IMR-90 (cell line): ENCODE measurements at regions not wholly inside any gene's neighbourhood (a gene's known extent, or its start where the extent isn't known, plus 50 kb on each side); places are given as distances from the start of the nearest gene placed in this dataset.

ENCODE experiments used
- ATAC-seq: fragments of 200-7000 bp; cut with Tn5 transposase; 2 replicates; pipeline ENCODE4 v1.9.1; 2020; ENCODE audit warnings: low read depth, mild to moderate bottlenecking, moderate library complexity
- BruUV-seq: library from RNA; stranded (reverse); fragments of 400-500 nt; replicated peaks from 2 replicates; lab custom pipeline; 2021; lab: Mats Ljungman, UMichigan
- CTCF ChIA-PET: fragments of 300-600 bp; formaldehyde crosslinking; extraction: SDS; loops from one replicate; lab custom pipeline; 2021; ENCODE audit warnings: antibody characterized with exemption; lab: Yijun Ruan, JAX
- POLR2A ChIA-PET: fragments of 300-600 bp; sonication (Branson Sonifier 250); formaldehyde crosslinking; loops from one replicate; lab custom pipeline; 2022; ENCODE audit warnings: antibody characterized with exemption; ENCODE audit not compliant: unreplicated experiment; lab: Charles Lee
- DNase-seq: peaks from one replicate; pipeline ENCODE4 v3.0.0; 2013
- H2AFZ ChIP-seq: replicated peaks from 2 replicates; pipeline ENCODE3; 2013; ENCODE audit warnings: low read length, mild to moderate bottlenecking; ENCODE audit not compliant: poor library complexity
- H2AK5ac ChIP-seq: 2 replicates; pipeline ENCODE4 v1.6.1; 2013; ENCODE audit warnings: low read depth, low read length, inconsistent platforms
- H2AK9ac ChIP-seq: replicated peaks from 2 replicates; pipeline ENCODE3; 2013; ENCODE audit warnings: mild to moderate bottlenecking, low read depth, low read length, moderate library complexity; ENCODE audit not compliant: poor library complexity
- H2BK120ac ChIP-seq: 2 replicates; pipeline ENCODE4 v1.6.1; 2013; ENCODE audit warnings: low read depth, low read length, inconsistent platforms
- H2BK15ac ChIP-seq: 3 replicates; pipeline ENCODE4 v1.6.1; 2013; ENCODE audit warnings: low read depth, low read length, inconsistent platforms
- H2BK20ac ChIP-seq: 2 replicates; pipeline ENCODE4 v1.6.1; 2013; ENCODE audit warnings: low read depth, mild to moderate bottlenecking, inconsistent platforms, low read length, moderate library complexity
- H2BK5ac ChIP-seq: 2 replicates; pipeline ENCODE4 v1.6.1; 2013; ENCODE audit warnings: mild to moderate bottlenecking, low read depth, low read length, inconsistent platforms; ENCODE audit not compliant: poor library complexity, severe bottlenecking
- H3K14ac ChIP-seq: replicated peaks from 2 replicates; pipeline ENCODE4 v1.6.1; 2013; ENCODE audit warnings: low read depth, low read length, inconsistent platforms
- H3K18ac ChIP-seq: 2 replicates; pipeline ENCODE4 v1.6.1; 2013; ENCODE audit warnings: low read depth, low read length, control low read depth
- H3K23ac ChIP-seq: 2 replicates; pipeline ENCODE4 v1.6.1; 2013; ENCODE audit warnings: low read depth, low read length, inconsistent platforms
- H3K27ac ChIP-seq: 2 replicates; pipeline ENCODE4 v1.5.1; 2013; ENCODE audit warnings: mild to moderate bottlenecking, control low read depth, low read length; ENCODE audit not compliant: insufficient read depth
- H3K27me3 ChIP-seq: 2 replicates; pipeline ENCODE4 v1.6.1; 2013; ENCODE audit warnings: low read length; ENCODE audit not compliant: control insufficient read depth, insufficient read depth
- H3K36me3 ChIP-seq: 2 replicates; pipeline ENCODE4 v1.6.1; 2013; ENCODE audit warnings: low read length, mixed read lengths; ENCODE audit not compliant: control insufficient read depth, insufficient read depth
- H3K4ac ChIP-seq: 2 replicates; pipeline ENCODE4 v1.6.1; 2013; ENCODE audit warnings: low read depth, low read length, inconsistent platforms
- H3K4me1 ChIP-seq: 2 replicates; pipeline ENCODE4 v1.6.1; 2013; ENCODE audit warnings: low read length, mixed read lengths; ENCODE audit not compliant: control insufficient read depth, insufficient read depth
- H3K4me2 ChIP-seq: 2 replicates; pipeline ENCODE4 v1.6.1; 2013; ENCODE audit warnings: low read depth, mild to moderate bottlenecking, control low read depth, low read length, moderate library complexity
- H3K4me3 ChIP-seq: 2 replicates; pipeline ENCODE4 v1.5.1; 2013; ENCODE audit warnings: low read depth, mild to moderate bottlenecking, control low read depth, low read length, moderate library complexity; ENCODE audit not compliant: insufficient read depth
- H3K56ac ChIP-seq: 2 replicates; pipeline ENCODE4 v1.6.1; 2013; ENCODE audit warnings: low read length, inconsistent platforms; ENCODE audit not compliant: insufficient read depth; ENCODE audit errors: extremely low read depth
- H3K79me1 ChIP-seq, 2 experiments: 2 replicates each; pipeline ENCODE4 v1.6.1; 2013; ENCODE audit warnings: low read length in 2 of 2, inconsistent platforms in 1 of 2, low read depth in 1 of 2
- H3K9ac ChIP-seq: 2 replicates; pipeline ENCODE4 v1.6.1; 2013; ENCODE audit warnings: low read depth, low read length, control low read depth
- H3K9me1 ChIP-seq: 2 replicates; pipeline ENCODE4 v1.6.1; 2013; ENCODE audit warnings: low read length, inconsistent platforms; ENCODE audit not compliant: insufficient read depth
- H3K9me3 ChIP-seq: 2 replicates; pipeline ENCODE4 v1.6.1; 2013; ENCODE audit warnings: low read length; ENCODE audit not compliant: control insufficient read depth, insufficient read depth
- H4K20me1 ChIP-seq: 2 replicates; pipeline ENCODE4 v1.6.1; 2013; ENCODE audit warnings: low read length, inconsistent platforms; ENCODE audit not compliant: insufficient read depth
- H4K5ac ChIP-seq: 2 replicates; pipeline ENCODE4 v1.6.1; 2013; ENCODE audit warnings: mild to moderate bottlenecking, low read depth, low read length, control low read depth
- H4K8ac ChIP-seq, 2 experiments: 2 replicates each; pipeline ENCODE4 v1.6.1; 2013; ENCODE audit warnings: low read depth in 2 of 2, low read length in 2 of 2, control low read depth in 1 of 2, inconsistent platforms in 1 of 2
- H4K91ac ChIP-seq: 2 replicates; pipeline ENCODE4 v1.6.1; 2013; ENCODE audit warnings: low read depth, low read length, inconsistent platforms; ENCODE audit not compliant: insufficient read depth
- BHLHE40 ChIP-seq: fragments of 150-350 bp; IDR thresholded peaks from 2 replicates; pipeline ENCODE4 v1.6.1; 2016; ENCODE audit warnings: mild to moderate bottlenecking, low read depth, low read length
- CEBPB ChIP-seq: IDR thresholded peaks from 2 replicates; pipeline ENCODE4 v1.6.1; 2012; ENCODE audit warnings: low read depth, low read length, improper control_type of control experiment
- CHD1 ChIP-seq: IDR thresholded peaks from 2 replicates; pipeline ENCODE4 v1.6.1; 2012; ENCODE audit warnings: low read depth, low read length, improper control_type of control experiment
- FOS ChIP-seq: fragments of 150-350 bp; IDR thresholded peaks from 2 replicates; pipeline ENCODE4 v1.6.1; 2016; ENCODE audit warnings: low read depth, low read length
- MAFK ChIP-seq: IDR thresholded peaks from 2 replicates; pipeline ENCODE4 v1.6.1; 2012; ENCODE audit warnings: low read depth, low read length, improper control_type of control experiment
- MAZ ChIP-seq: IDR thresholded peaks from 2 replicates; pipeline ENCODE4 v1.6.1; 2012; ENCODE audit warnings: low read depth, mild to moderate bottlenecking, low read length, improper control_type of control experiment, moderate library complexity, borderline replicate concordance
- MXI1 ChIP-seq: IDR thresholded peaks from 2 replicates; pipeline ENCODE4 v1.6.1; 2012; ENCODE audit warnings: low read depth, mild to moderate bottlenecking, low read length, moderate library complexity, borderline replicate concordance
- NFE2L2 ChIP-seq: fragments of 150-350 bp; IDR thresholded peaks from 2 replicates; pipeline ENCODE4 v1.6.1; 2016; ENCODE audit warnings: low read depth, mild to moderate bottlenecking, low read length
- POLR2A ChIP-seq: IDR thresholded peaks from 2 replicates; pipeline ENCODE4 v1.6.1; 2012; ENCODE audit warnings: mild to moderate bottlenecking, low read depth, low read length
- RAD21 ChIP-seq: IDR thresholded peaks from 2 replicates; pipeline ENCODE4 v1.6.1; 2012; ENCODE audit warnings: low read length, improper control_type of control experiment
- RCOR1 ChIP-seq: IDR thresholded peaks from 2 replicates; pipeline ENCODE4 v1.6.1; 2012; ENCODE audit warnings: mild to moderate bottlenecking, low read length, improper control_type of control experiment; ENCODE audit not compliant: insufficient replicate concordance
- RFX5 ChIP-seq: IDR thresholded peaks from 2 replicates; pipeline ENCODE4 v1.8.0; 2012; ENCODE audit warnings: low read depth, mild to moderate bottlenecking, low read length, moderate library complexity
- SMC3 ChIP-seq: fragments of 150-350 bp; IDR thresholded peaks from 2 replicates; pipeline ENCODE4 v1.6.1; 2016; ENCODE audit warnings: low read depth, mild to moderate bottlenecking, antibody characterized with exemption, low read length, moderate library complexity
- WGBS, 2 experiments: methylation state at CpG; one replicate each; pipeline versions ENCODE4 v1.1.5 to v1.1.7; 2013; ENCODE audit warnings: missing lambda C conversion rate in 2 of 2; ENCODE audit not compliant: insufficient read length in 1 of 2; ENCODE audit errors: extremely low coverage in 2 of 2; 5-methylcytosine and 5-hydroxymethylcytosine counted together
- dilution Hi-C: fragments of 300-500 bp; cut with HindIII; formaldehyde crosslinking; loops from one replicate; pipeline ENCODE4 v1.14.3; 2018; ENCODE audit warnings: low sequenced_read_pairs; ENCODE audit not compliant: unreplicated experiment
- in situ Hi-C: fragments of 300-500 bp; cut with MboI; formaldehyde crosslinking; loops from 3 replicates; pipeline ENCODE4 v1.14.3; 2019; ENCODE audit warnings: low sequenced_read_pairs, inconsistent platforms, mixed read lengths
- intact Hi-C: fragments of 100-400 bp; cut with micrococcal nuclease; formaldehyde crosslinking; loops from 2 replicates; pipeline ENCODE4 v1.10.0; 2022
- TF ChIP-seq, protein P1 (sequence below): conservative IDR thresholded peaks from 2 replicates; pipeline ENCODE4 v1.5.1; 2012; ENCODE audit warnings: mild to moderate bottlenecking, low read depth, low read length, improper control_type of control experiment
- TF ChIP-seq, protein P2 (sequence below): fragments of 150-350 bp; IDR thresholded peaks from 2 replicates; pipeline ENCODE4 v1.6.1; 2017; ENCODE audit warnings: mild to moderate bottlenecking, antibody characterized with exemption, low read length, low read depth
- TF ChIP-seq, protein P3 (sequence below): fragments of 150-350 bp; IDR thresholded peaks from 2 replicates; pipeline ENCODE4 v1.6.1; 2016; ENCODE audit warnings: low read depth, mild to moderate bottlenecking, low read length, moderate library complexity, borderline replicate concordance

DNA sequence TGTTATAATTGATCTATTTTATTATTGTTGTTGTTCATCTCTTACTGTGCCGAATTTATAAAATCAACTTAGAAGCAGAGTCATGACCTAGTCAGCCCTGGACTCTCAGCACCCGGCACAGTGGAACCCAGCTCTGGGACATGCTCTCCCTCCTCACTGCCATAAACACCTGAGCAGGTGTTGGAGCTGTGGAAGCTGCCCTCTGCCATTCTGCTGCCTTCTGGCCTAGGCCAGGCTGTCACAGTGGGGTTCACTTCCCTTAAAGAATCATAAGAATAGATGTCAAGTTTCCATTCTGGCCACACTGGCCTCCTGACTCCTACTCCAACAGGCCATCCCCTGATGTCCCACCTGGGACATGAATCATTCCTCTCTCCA is 192.2 kb downstream of the ZFP36L2 start:
- dilution Hi-C loops: no loop called here
- POLR2A ChIA-PET: no interaction called here
- no TSS peak for BruUV-seq

More for the DNA sequence above, 192.2 kb downstream of the ZFP36L2 start:
- Histone ChIP-seq H2BK20ac (no peak overlapping the region), H3K9me1 (peaks cover 8% of the 10 kb centered on the region), H2BK5ac (no peak overlapping the region), H4K91ac (peak overlapping the region; percentile 18; the same call in 1 of the 2 replicates), H3K27ac (no peak overlapping the region), H3K18ac (no peak overlapping the region), H3K36me3 (no peaks in the 10 kb centered on the region), H2AFZ (no peak overlapping the region), H3K23ac (no peak overlapping the region), H4K5ac (no peak overlapping the region), H2BK120ac (no peak overlapping the region), H3K27me3 (no peaks in the 10 kb centered on the region), H3K14ac (no peak overlapping the region), H3K9ac (no peak overlapping the region), H3K56ac (no peak overlapping the region), H2AK5ac (peak overlapping the region; percentile 29), H4K8ac (no peak overlapping the region), H2BK15ac (peak overlapping the region; percentile 21; the same call in 1 of the 3 replicates), H3K79me1 (no peaks in the 10 kb centered on the region), H3K9me3 (no peaks in the 10 kb centered on the region), H2AK9ac (no peak overlapping the region), H4K20me1 (no peaks in the 10 kb centered on the region), H3K4me2 (no peak overlapping the region), H3K4me3 (no peak overlapping the region), H3K4ac (peak overlapping the region; percentile 19; the same call in 1 of the 2 replicates), H3K4me1 (peaks cover 10% of the 10 kb centered on the region; the same call in 1 of the 2 replicates)
- CTCF ChIA-PET: no interaction called here
- TF ChIP-seq RCOR1 (no peak), RFX5 (no peak), SMC3 (no peak), MAZ (no peak), CHD1 (no peak), MAFK (no peak), CEBPB (no peak), FOS (no peak), NFE2L2 (no peak), MXI1 (no peak), RAD21 (no peak), POLR2A (no peak), BHLHE40 (no peak)
- TF ChIP-seq, protein P1, sequence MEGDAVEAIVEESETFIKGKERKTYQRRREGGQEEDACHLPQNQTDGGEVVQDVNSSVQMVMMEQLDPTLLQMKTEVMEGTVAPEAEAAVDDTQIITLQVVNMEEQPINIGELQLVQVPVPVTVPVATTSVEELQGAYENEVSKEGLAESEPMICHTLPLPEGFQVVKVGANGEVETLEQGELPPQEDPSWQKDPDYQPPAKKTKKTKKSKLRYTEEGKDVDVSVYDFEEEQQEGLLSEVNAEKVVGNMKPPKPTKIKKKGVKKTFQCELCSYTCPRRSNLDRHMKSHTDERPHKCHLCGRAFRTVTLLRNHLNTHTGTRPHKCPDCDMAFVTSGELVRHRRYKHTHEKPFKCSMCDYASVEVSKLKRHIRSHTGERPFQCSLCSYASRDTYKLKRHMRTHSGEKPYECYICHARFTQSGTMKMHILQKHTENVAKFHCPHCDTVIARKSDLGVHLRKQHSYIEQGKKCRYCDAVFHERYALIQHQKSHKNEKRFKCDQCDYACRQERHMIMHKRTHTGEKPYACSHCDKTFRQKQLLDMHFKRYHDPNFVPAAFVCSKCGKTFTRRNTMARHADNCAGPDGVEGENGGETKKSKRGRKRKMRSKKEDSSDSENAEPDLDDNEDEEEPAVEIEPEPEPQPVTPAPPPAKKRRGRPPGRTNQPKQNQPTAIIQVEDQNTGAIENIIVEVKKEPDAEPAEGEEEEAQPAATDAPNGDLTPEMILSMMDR: no peak
- TF ChIP-seq, protein P2, sequence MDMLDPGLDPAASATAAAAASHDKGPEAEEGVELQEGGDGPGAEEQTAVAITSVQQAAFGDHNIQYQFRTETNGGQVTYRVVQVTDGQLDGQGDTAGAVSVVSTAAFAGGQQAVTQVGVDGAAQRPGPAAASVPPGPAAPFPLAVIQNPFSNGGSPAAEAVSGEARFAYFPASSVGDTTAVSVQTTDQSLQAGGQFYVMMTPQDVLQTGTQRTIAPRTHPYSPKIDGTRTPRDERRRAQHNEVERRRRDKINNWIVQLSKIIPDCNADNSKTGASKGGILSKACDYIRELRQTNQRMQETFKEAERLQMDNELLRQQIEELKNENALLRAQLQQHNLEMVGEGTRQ: no peak
- TF ChIP-seq, protein P3, sequence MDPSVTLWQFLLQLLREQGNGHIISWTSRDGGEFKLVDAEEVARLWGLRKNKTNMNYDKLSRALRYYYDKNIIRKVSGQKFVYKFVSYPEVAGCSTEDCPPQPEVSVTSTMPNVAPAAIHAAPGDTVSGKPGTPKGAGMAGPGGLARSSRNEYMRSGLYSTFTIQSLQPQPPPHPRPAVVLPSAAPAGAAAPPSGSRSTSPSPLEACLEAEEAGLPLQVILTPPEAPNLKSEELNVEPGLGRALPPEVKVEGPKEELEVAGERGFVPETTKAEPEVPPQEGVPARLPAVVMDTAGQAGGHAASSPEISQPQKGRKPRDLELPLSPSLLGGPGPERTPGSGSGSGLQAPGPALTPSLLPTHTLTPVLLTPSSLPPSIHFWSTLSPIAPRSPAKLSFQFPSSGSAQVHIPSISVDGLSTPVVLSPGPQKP: no peak
- WGBS, 2 experiments: no CpG with 5 or more reads among the region's 2 CpGs
- in situ Hi-C loops (no loop called here), intact Hi-C loops (no loop called here)
- no peak for ATAC-seq
- DNase-seq: no peak
